ENCODE measurements at regions not wholly inside any gene's neighbourhood (a gene's known extent, or its start where the extent isn't known, plus 50 kb on each side); places are given as distances from the start of the nearest gene placed in this dataset.
"Not testable (repeated sequence)": the region's sequence is repeated elsewhere in the genome, so short reads cannot be mapped to it uniquely, and the experiment has no call there.

DNA sequence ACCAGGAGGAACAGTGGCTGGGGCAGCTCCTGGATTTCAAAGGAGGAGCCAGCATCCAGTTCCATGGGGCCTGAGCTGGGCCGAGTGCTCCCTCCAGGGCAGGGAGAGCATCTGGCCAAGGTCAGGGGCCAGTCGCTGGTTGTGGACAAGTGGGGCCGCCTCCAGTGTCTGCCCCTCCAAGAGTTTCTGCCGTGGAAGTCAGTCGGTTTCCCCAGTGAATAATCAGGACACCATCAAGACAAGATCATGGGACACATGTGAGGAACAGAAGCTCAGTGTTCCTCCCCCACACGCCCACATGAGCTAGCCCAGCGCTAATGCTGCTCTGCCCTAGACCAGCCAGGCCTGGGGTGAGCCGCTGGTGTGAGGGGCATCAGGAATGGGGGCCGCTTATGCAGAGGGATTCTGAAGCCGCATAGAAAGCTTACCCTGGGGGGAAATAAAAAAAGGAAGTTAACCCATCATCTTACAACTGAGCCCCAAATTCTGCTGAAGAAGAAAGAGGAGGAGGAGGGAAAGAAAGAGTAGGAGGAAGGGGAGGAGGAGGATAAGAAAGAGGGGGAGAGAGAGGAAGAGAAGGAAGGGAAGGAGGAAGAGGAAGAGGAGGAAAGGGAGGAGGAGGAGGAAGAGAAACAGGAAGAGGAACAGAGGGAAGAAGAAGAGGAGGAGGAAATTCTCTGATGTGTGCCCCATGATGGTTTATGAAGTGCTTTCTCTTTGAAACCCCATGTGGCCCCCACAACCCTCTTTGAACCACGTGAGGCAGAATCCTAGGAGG, 198.4 kb downstream of the MATN1 start:
- TF ChIP-seq, protein P1, sequence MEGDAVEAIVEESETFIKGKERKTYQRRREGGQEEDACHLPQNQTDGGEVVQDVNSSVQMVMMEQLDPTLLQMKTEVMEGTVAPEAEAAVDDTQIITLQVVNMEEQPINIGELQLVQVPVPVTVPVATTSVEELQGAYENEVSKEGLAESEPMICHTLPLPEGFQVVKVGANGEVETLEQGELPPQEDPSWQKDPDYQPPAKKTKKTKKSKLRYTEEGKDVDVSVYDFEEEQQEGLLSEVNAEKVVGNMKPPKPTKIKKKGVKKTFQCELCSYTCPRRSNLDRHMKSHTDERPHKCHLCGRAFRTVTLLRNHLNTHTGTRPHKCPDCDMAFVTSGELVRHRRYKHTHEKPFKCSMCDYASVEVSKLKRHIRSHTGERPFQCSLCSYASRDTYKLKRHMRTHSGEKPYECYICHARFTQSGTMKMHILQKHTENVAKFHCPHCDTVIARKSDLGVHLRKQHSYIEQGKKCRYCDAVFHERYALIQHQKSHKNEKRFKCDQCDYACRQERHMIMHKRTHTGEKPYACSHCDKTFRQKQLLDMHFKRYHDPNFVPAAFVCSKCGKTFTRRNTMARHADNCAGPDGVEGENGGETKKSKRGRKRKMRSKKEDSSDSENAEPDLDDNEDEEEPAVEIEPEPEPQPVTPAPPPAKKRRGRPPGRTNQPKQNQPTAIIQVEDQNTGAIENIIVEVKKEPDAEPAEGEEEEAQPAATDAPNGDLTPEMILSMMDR (IDR thresholded peaks at IDR 0.05; ENCODE audit: insufficient read depth, missing control alignments): no peak
- no peak for DNase-seq (ENCODE audit: insufficient read length, low spot score)
- FAIRE-seq: no peak

DNA sequence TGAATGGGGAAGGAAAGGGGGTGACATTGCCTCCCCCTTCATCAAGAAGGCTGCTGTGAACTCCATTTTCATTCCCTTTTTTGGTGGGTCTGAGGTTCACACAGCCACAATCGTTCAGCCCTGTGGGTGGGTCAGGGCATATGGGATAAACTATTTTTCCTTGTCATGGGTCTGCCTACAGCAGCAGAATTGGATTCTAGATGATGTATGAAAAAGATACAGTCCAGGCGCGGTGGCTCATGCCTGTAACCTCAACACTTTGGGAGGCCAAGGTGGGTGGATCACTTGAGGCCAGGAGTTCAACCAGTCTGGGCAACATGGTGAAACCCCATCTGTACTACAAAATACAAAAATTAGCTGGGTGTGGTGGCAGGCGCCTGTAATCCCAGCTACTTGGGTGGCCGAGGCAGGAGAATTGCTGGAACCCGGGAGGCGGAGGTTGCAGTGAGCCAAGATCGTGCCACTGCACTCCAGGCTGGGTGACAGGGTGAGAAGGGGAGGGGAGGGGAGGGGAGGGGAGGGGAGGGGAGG, 199.3 kb downstream of the MATN1 start:
- not testable (repeated sequence) for DNase-seq (ENCODE audit: insufficient read length, low spot score); FAIRE-seq

GRCh38 chr1:30523055-30524020, 200.0 kb downstream of the MATN1 start:
- FAIRE-seq (no peak), DNase-seq (ENCODE audit: insufficient read length, low spot score) (no peak)
- TF ChIP-seq, protein P1 (IDR thresholded peaks at IDR 0.05; ENCODE audit: insufficient read depth, missing control alignments): no peak

- TF ChIP-seq, protein P1 (IDR thresholded peaks at IDR 0.05; ENCODE audit: insufficient read depth, missing control alignments): no peak
- no peak for FAIRE-seq
- no peak for DNase-seq (ENCODE audit: insufficient read length, low spot score)
These were observed 201.1 kb downstream of the MATN1 start for GRCh38 chr1:30522031-30523004.

DNA sequence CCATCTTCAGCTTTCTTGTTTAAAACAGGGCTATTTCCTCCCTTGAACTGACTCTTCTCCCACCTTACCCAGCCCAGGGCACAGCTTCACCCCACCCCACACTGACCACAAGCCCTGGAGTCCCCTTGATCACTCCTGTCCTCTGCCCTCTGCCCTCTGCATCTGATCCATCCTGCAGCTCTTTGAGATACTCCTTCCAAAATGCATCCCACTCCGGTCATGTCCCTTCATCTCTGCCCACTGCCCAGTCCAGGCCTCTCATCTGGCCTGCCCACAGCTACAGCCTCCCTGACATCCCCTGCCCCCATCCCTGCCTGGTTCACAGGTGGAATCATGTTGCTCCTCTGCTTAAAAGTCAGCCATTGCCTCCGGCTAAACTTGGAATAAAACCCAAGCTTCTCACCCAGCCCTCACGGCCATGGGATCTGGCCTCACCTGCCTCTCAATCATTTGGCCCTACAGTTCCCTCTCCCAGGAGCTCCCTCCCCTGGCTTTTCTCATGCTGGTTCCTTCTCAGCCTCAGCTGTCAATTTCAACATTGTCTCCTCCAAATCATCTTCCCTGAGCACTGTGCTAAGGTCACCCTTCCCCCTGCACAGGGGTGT, 202.0 kb downstream of the MATN1 start:
- FAIRE-seq: no peak
- no peak for DNase-seq (ENCODE audit: insufficient read length, low spot score)
- TF ChIP-seq, protein P1 (IDR thresholded peaks at IDR 0.05; ENCODE audit: insufficient read depth, missing control alignments): no peak

GRCh38 chr1:30520476-30520875, 202.9 kb downstream of the MATN1 start:
- FAIRE-seq: no peak
- TF ChIP-seq, protein P1 (IDR thresholded peaks at IDR 0.05; ENCODE audit: insufficient read depth, missing control alignments): no peak
- DNase-seq (ENCODE audit: insufficient read length, low spot score): no peak

Data from D721Med (cell line).